SW480 (cell line): ENCODE measurements at regions not wholly inside any gene's neighbourhood (a gene's known extent, or its start where the extent isn't known, plus 50 kb on each side); places are given as distances from the start of the nearest gene placed in this dataset.
"Not testable (repeated sequence)": the region's sequence is repeated elsewhere in the genome, so short reads cannot be mapped to it uniquely, and the experiment has no call there.

Source experiments
- DNase-seq: peaks from one replicate; pipeline ENCODE4 v3.0.0-alpha.2; 2016; ENCODE audit warnings: low spot score

DNA sequence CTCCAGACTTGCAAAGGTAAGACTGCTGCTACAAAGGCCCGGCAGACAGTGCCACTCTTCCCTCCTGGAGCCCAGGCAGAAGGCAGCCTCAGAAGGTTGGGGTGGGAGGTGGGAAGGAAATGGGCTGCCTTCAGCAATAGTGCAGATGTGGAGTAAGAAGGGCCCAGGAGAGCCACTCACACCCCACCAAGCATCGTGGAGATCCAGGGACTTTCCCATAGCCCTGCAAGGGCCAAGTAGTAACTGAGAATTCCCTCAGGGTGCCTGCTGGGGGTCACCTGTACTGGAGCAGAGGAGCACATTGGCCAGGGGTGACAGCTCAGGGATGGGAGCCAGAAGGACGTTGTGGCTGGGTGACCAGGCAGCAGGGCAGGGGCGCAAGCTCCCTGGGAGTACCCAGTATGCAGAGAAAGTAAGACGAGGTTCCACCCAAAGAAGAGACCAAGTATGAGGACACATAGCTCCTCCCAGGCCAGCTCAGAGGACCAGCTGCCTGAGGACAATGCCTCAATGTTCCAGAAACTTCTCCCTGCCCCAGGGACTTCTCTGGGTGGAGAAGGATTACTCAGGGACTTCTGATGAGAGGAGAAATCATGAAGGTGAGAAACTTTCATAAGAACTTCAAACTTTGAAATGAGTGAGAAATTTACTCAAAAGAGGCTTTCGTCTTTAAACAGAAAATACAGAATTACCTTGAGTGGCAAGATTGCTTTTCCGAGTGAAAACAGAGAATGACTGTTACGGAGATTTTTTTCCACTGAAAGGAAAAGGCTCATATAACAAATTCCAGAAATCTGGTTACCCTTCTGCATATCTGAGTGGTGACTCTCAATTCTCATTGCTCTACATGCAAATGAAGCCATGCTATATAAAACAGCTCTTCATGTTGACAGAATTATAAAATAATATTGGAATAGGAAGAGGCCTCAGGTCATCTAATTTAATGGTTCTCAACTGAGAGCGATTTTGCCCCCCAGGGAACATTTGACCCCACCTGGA lies 87.9 kb upstream of the TRIO start:
- DNase-seq, result no peak

- no peak for DNase-seq
Observed at GRCh38 chr5:14054111-14054854, 88.9 kb upstream of the TRIO start.

GRCh38 chr5:14050821-14051220 lies 92.3 kb upstream of the TRIO start:
- DNase-seq, result no peak

GRCh38 chr5:14048434-14048833 lies 94.7 kb upstream of the TRIO start:
- no peak for DNase-seq

GRCh38 chr5:14041528-14042192 lies 97.2 kb upstream of the DNAH5 start:
- no peak for DNase-seq

DNA sequence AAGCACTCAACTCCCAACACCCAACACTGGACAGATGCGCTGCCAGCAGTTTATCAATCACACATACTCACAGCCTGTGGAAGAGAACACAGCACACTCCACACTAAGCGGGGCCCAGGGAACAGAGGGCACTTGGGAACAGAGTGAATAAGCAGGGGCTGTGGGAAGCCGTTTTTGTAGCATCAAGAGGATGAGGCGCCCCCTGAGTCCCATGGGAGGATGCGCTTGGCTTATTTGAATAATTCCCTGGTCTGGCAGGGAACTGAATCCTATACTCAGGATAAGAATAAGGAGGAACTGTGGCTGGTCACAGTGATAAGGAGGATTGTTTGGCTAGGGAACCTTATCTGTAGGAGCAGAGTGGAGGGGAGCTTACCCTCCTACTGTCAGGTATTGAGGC lies 96.1 kb upstream of the DNAH5 start:
- DNase-seq, result no peak

- DNase-seq, result no peak
Observed at GRCh38 chr5:14039576-14039975, 95.1 kb upstream of the DNAH5 start.

- peak; percentile 55 for DNase-seq
Observed at GRCh38 chr5:14039063-14039462, 94.6 kb upstream of the DNAH5 start.

DNA sequence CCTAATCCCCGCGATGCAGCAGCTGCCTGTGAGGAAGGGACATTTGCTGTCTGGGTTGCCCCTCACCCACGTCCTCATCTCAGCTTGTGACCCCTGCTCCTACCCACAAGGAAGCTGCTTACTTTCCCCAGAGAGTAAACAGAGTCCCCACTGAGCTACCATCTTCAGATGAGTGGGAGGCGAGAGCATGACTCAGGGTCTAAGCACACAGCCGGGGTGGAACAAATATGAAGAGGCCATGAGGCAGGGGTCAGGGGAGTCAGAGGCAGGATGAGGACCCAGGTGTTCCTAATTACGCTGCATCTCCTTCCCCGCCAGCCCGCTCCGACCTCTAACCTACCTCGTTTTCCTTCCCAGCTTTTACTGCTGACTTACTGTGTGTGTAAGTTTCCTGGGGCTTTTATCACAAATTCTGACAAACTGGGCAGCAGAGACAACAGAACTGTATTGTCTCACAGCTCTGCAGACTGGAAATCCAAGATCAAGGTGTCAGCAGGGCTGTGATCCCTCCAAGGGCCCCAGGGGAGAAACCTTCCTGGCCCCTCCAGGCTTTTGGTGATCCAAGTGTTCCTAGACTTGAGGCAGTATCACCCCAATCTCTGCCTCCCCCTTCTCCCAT lies 94.0 kb upstream of the DNAH5 start:
- DNase-seq, result no peak

DNA sequence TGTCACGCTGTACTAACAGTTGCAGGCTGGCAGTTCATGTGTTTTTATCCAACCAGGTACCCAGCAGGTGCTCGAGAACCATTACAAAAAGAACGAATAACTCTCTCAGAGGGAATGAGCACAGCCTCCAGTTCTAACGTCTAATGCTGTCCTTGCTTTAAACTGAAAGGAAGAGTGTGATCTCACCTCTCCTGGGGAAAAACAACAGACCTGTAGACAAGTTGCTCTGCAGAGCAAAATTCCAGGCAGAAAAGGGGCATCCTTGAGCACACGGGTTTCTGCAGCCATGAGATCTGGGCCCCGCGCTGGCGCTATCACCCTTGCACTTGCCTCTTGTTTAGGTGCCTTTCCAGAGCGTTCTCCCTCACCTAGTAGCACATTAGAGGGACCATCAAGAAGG lies 92.5 kb upstream of the DNAH5 start:
- no peak for DNase-seq

DNA sequence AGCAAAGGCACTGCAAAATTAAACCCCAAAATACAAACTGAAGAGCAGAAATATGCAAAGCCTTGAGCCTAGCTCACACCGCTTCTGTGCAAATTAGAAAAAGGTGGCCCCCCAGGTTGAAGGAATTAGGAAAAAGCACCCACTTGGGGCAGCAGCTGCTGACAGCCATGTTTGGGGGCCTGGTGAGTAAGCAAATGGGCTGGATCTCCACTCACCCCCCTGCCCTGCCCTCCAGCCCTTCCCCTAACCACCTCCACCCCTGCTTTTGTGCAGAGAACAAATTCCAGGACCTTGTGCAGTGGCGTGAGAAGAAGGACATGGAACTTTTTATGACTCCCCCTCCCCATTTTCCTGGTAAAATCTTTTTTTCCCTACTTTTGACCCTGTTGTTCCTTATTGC lies 92.0 kb upstream of the DNAH5 start:
- peak; percentile 60 for DNase-seq

GRCh38 chr5:14035859-14036503 lies 91.5 kb upstream of the DNAH5 start:
- DNase-seq, result peak; percentile 98

GRCh38 chr5:14034963-14035362 lies 90.5 kb upstream of the DNAH5 start:
- DNase-seq, result no peak

DNA sequence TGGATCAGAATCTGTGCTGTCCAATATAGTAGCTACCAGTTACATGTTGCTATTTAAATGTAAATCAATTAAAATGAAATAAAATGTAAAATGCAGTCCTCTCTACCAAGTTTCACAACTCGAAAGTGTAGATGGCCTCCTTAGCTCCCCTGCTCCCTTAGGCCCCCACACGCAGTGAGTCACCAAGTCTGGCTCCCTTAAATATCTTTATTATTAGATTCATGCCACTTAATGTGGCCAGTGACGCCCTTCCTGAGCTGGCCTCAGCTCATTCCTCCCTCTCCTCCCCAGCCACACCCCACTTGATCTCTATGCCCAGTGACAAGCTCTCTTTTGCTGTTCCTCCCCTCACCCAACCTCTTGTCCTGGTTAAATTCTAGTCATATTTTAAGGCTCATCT lies 88.4 kb upstream of the DNAH5 start:
- peak; percentile 93 for DNase-seq

DNA sequence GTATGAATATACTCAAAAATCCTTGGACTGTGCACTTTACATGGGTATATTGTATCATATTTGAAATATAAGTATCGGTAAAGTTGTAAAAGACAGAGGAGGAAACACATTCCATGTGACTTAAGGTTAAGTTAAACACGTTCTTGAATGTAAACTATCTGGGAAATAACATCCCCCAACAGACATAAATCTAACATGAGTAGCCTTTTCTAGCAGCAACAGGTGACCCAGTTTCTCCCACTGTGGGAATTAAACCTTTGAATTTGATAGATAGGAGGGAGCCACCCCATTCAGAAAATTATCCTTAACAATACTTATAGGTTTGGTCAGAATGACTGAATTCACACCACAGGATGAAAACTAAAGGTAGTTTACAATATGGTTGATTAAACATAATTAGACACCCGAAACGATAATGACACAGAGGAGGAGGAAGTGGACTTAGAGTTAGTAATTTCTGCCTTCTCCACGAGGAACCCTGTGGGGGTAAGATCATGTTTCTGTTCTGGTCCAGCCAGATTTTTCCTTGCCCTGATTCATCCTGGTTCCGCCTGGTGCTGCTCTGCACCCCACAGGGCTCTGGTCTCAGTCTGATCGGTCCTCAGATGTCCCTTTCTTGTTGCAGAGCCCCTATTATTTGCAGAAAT lies 84.6 kb upstream of the DNAH5 start:
- DNase-seq, result no peak

DNA sequence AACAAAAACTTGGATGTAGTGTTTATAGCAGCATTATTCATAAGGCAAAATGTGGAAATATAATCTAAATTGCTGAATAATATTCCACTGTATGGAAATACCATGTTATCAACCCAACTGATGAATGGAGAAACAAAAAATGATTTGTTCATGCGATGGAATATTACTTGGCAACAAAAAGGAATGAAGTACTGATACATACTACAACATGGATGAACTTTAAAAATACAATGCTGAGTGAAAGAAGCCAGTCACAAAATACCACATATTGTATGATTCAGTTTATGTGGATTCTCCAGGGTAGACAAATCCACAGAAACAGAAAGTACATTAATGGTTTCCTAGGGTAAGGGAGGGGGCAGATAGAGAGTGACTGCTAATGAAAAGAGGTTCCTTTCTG lies 83.7 kb upstream of the DNAH5 start:
- DNase-seq, result no peak

DNA sequence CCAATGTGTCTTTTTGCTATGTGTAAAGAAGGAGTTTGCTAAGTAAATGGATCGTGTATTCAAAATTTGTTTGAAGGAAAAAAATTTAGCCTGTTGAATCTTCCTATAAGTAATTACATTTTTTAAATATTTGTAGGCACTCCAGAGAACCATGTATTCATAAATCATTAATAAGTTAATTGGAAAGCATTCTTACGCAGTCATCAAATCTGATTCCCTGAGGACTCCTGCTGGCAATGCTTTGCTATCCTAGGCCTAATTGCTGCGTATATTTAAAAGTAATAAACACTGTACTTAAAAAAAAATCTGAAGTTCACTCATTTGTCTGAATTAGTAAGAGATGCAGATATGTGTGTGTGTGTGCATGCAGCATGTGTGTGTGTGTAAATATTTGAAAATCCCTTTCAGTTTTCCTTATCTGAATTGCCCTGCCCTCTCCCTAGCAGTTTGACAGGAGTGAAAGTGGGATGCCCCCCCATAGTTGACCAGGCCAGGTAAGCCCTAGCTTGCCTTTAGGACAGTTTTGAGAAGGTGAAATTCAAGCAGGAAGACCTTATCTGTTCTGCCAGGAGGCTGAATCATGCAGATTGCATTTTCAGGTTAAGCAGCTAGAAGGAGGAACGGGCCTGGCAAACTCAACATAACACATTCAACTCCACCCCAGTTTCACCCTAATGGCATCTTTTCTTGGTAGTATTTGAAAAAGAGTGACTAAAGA lies 81.2 kb upstream of the DNAH5 start:
- no peak for DNase-seq

- no peak for DNase-seq
Observed at GRCh38 chr5:14022971-14023370, 78.5 kb upstream of the DNAH5 start.

GRCh38 chr5:14020944-14021343 lies 76.5 kb upstream of the DNAH5 start:
- DNase-seq, result not testable (repeated sequence)

- DNase-seq, result no peak
Observed at GRCh38 chr5:14019768-14020290, 75.3 kb upstream of the DNAH5 start.
